ENCODE measurements at regions not wholly inside any gene's neighbourhood (a gene's known extent, or its start where the extent isn't known, plus 50 kb on each side); places are given as distances from the start of the nearest gene placed in this dataset.
"Not testable (repeated sequence)": the region's sequence is repeated elsewhere in the genome, so short reads cannot be mapped to it uniquely, and the experiment has no call there.

DNA sequence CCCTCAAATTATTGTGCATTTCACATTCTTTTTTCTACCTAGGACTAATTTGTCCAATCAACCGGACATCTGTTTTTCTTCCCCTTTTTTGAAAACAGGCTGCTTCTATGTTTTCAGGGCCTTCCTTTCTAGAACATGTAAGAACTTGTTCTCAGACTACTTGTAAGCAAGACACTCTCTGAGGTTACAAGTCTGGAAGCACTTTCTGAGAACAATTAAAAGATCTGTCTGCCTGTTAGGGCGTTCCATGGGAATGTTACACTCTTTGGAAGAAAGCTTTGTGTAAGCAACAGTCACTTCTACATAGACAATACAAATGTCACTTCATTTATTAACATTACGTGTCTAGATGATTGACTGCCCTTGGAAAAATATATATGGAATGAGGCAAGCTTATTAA, 50.9 kb upstream of the HSPB3 start:
- intact Hi-C loops (cut with DNase I, micrococcal nuclease), result no loop called here
- H3K4me1 Mint-ChIP-seq, result no peaks in the 10 kb centered on the region
- CTCF ChIA-PET, result interaction anchor here (0.6 to 2.0 kb wide), 3 partner anchors 12 to 162 kb away, joined by 3 to 8 read pairs (median 3); no protein-coding TSS in a partner anchor
- peaks cover 1% of the 10 kb centered on the region for H3K27me3 Mint-ChIP-seq
- ATAC-seq (no peak), DNase-seq (no peak)
- no peak overlapping the region for H3K4me3 Mint-ChIP-seq
- H3K9me3 Mint-ChIP-seq (ENCODE audit: low read depth), result no peaks in the 10 kb centered on the region
- no peaks in the 10 kb centered on the region for H3K36me3 Mint-ChIP-seq (ENCODE audit: low read depth)
- POLR2A ChIA-PET, result no interaction called here
- H3K27ac Mint-ChIP-seq, result no peak overlapping the region

GRCh38 chr5:54403885-54404416, 51.5 kb upstream of the HSPB3 start:
- DNase-seq, result no peak
- POLR2A ChIA-PET, result interaction anchor here (0.6 kb wide), 2 partner anchors 71 to 527 kb away, joined by 3 to 4 read pairs; no protein-coding TSS in a partner anchor
- no peaks in the 10 kb centered on the region for H3K4me1 Mint-ChIP-seq
- intact Hi-C loops (cut with DNase I, micrococcal nuclease), result no loop called here
- no peak overlapping the region for H3K27ac Mint-ChIP-seq
- no peaks in the 10 kb centered on the region for H3K36me3 Mint-ChIP-seq (ENCODE audit: low read depth)
- H3K27me3 Mint-ChIP-seq, result peaks cover 1% of the 10 kb centered on the region
- CTCF ChIA-PET, result interaction anchor here (1.9 to 2.0 kb wide), 2 partner anchors 8 to 16 kb away, joined by 8 read pairs; no protein-coding TSS in a partner anchor
- no peak for ATAC-seq
- no peaks in the 10 kb centered on the region for H3K9me3 Mint-ChIP-seq (ENCODE audit: low read depth)
- H3K4me3 Mint-ChIP-seq, result no peak overlapping the region

DNA sequence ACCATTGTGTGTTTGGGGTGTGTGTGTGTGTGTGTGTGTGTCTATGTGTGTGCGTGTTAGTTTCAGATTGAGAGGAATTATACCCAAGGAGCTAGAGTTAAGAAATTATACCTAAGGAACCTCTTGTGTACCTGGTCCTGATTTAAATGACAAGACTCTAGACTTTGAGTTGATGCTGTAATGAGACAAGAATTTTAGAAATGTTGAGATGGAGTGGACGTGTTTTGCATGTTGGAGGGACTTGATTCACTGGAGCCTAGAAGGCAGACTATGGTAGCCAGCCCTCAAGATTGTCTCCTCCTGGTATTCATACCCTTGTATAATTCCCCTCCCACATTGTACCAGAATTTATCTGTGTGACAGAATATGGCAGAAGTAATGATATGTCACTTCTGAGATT, 52.4 kb upstream of the HSPB3 start:
- no peak for DNase-seq
- ChIA-PET CTCF (interaction anchor here (0.6 to 2.0 kb wide), 3 partner anchors 9 to 25 kb away, joined by 3 to 8 read pairs (median 8); no protein-coding TSS in a partner anchor), POLR2A (no interaction called here)
- no peak overlapping the region for H3K27ac Mint-ChIP-seq
- no peak for ATAC-seq
- peaks cover 1% of the 10 kb centered on the region for H3K27me3 Mint-ChIP-seq
- H3K9me3 Mint-ChIP-seq (ENCODE audit: low read depth), result no peaks in the 10 kb centered on the region
- no peak overlapping the region for H3K4me3 Mint-ChIP-seq
- no peaks in the 10 kb centered on the region for H3K36me3 Mint-ChIP-seq (ENCODE audit: low read depth)
- intact Hi-C loops (cut with DNase I, micrococcal nuclease), result no loop called here
- H3K4me1 Mint-ChIP-seq, result no peaks in the 10 kb centered on the region

DNA sequence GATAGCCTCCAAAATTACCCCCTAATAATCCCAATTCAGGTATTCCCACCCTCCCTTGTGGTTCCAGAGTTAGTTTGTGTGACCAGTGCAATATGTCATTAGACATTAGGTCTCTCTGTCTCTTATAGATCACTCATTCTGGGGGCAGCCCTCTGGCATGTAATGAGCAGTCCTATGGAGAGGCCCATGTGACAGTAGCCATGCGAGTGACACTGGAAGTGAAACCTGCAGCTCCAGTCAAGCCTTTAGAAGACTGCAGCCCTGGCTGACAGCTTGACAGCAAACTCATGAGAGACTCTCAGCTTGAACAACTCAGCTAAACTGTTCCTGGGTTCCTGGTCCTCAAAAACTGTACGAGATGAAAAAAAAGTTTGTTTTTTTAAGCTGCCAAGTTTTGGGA, 54.0 kb upstream of the HSPB3 start:
- Mint-ChIP-seq H3K27ac (no peak overlapping the region), H3K36me3 (ENCODE audit: low read depth) (no peaks in the 10 kb centered on the region), H3K27me3 (peaks cover 1% of the 10 kb centered on the region), H3K4me3 (no peak overlapping the region), H3K4me1 (no peaks in the 10 kb centered on the region), H3K9me3 (ENCODE audit: low read depth) (no peaks in the 10 kb centered on the region)
- ATAC-seq, result no peak
- ChIA-PET POLR2A (no interaction called here), CTCF (no interaction called here)
- no peak for DNase-seq
- intact Hi-C loops (cut with DNase I, micrococcal nuclease), result no loop called here

DNA sequence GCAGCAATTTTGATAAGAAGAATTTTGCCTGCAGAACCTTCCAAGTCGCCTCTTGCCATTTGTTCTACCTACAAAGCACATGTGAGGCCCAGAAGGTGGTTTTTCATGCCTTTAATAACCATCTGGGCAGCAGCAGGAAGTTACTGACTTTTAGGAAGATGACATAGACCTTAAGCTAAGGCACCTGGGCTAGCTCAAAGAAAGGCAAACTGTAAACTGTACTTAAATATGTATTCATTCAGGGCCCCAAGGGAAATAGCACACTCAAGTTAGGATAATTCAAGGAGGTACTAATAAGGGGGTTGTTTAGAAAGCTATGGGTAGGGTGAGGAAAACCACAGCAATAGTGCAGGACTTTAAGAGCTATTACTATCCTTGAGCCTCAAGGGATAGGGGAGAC, 57.3 kb upstream of the HSPB3 start:
- no peak for DNase-seq
- H3K4me3 Mint-ChIP-seq, result no peak overlapping the region
- no peak overlapping the region for H3K27ac Mint-ChIP-seq
- H3K4me1 Mint-ChIP-seq, result no peaks in the 10 kb centered on the region
- no peaks in the 10 kb centered on the region for H3K36me3 Mint-ChIP-seq (ENCODE audit: low read depth)
- POLR2A ChIA-PET, result no interaction called here
- CTCF ChIA-PET, result interaction anchor here (0.7 kb wide), 1 partner anchor 13 kb away, joined by 3 read pairs; no protein-coding TSS in a partner anchor
- H3K27me3 Mint-ChIP-seq, result no peaks in the 10 kb centered on the region
- no peaks in the 10 kb centered on the region for H3K9me3 Mint-ChIP-seq (ENCODE audit: low read depth)
- ATAC-seq, result no peak
- intact Hi-C loops (cut with DNase I, micrococcal nuclease), result no loop called here

- no peak for DNase-seq
- Mint-ChIP-seq H3K36me3 (ENCODE audit: low read depth) (no peaks in the 10 kb centered on the region), H3K4me3 (no peak overlapping the region), H3K27me3 (no peaks in the 10 kb centered on the region), H3K27ac (no peak overlapping the region), H3K9me3 (ENCODE audit: low read depth) (peaks cover 3% of the 10 kb centered on the region), H3K4me1 (no peaks in the 10 kb centered on the region)
- ATAC-seq, result no peak
- POLR2A ChIA-PET, result no interaction called here
- CTCF ChIA-PET, result no interaction called here
- intact Hi-C loops (cut with DNase I, micrococcal nuclease), result no loop called here
These were observed 58.1 kb upstream of the HSPB3 start for GRCh38 chr5:54397420-54397819.

DNA sequence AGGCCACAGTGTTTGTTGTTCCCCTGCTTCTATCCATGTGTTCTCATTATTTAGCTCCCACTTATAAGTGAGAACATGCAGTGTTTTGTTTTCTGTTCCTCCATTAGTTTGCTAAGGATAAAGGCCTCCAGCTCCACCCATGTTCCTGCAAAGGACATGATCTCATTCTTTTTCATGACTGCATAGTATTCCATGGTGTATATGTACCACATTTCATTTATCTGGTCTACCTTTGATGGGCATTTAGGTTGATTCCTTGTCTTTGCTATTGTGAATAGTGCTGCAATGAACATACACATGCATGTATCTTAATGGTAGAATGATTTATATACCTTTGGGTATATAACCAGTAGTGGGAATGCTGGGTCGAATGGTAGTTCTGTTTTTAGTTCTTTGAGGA, 62.5 kb upstream of the HSPB3 start:
- H3K36me3 Mint-ChIP-seq (ENCODE audit: low read depth); intact Hi-C loops (cut with DNase I, micrococcal nuclease); H3K27ac Mint-ChIP-seq; H3K27me3 Mint-ChIP-seq; CTCF ChIA-PET; H3K4me3 Mint-ChIP-seq; DNase-seq; H3K4me1 Mint-ChIP-seq; H3K9me3 Mint-ChIP-seq (ENCODE audit: low read depth); POLR2A ChIA-PET; ATAC-seq: not testable (repeated sequence)

DNA sequence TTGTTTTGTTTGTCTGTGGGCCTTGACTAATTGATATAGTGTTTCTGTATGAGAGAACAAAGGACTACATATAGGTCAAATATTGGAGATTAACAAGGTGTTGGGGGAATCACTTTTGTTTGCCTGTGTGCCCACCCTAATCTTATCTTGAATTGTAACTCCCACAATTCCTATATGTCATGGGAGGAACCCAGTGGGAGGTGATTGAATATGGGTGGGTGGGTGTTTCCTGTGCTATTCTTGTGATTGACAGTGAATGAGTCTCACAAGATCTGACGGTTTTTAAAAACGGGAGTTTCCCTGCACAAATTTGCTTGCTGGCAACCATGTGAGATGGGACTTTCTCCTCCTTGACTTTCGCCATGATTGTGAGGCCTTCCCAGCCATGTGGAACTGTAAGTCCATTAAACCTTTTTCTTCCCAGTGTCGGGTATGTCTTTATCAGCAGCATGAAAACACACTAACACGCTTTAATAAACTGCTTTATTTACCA, 64.9 kb upstream of the HSPB3 start:
- Mint-ChIP-seq H3K27ac (no peak overlapping the region), H3K36me3 (ENCODE audit: low read depth) (no peaks in the 10 kb centered on the region), H3K27me3 (peaks cover 2% of the 10 kb centered on the region), H3K4me3 (no peak overlapping the region), H3K9me3 (ENCODE audit: low read depth) (peaks cover 3% of the 10 kb centered on the region), H3K4me1 (peaks cover 10% of the 10 kb centered on the region)
- intact Hi-C loops (cut with DNase I, micrococcal nuclease), result no loop called here
- ATAC-seq, result no peak
- ChIA-PET CTCF (no interaction called here), POLR2A (no interaction called here)
- no peak for DNase-seq

DNA sequence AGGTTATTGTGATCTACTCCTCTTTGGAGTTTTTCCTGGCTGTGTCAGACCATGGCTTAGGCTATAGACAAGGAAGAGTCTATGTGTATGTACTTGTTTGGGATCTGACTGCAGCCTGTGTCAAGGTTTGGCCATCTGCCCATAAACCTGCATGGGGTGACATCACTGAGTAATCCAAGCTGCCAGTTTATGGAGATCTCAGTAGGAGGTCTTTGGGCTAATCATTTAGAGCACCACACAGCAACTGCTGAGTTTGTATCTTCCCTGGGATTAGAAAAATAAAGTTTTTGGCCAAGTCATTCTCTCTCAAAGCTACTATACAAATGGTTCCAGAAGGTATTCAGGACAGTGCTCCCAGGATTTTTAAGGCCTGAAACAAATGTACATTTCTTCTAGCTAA, 65.5 kb upstream of the HSPB3 start:
- no peak for ATAC-seq
- POLR2A ChIA-PET, result no interaction called here

DNA sequence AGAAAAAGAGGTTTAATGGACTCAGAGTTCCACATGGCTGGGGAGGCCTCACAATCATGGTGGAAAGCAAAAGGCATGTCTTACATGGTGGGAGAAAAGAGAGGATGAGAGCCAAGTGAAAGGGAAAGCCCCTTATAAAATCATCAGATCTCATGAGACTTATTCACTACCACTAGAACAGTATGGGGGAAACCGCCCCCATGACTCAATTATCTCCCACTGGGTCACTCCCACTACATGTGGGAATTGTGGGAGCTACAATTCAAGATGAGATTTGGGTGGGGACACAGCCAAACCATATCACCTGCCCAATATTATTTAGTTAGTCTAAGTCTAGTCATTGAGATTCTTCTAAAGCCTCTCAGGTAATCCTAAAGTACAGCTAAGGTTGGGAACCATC, 66.1 kb upstream of the HSPB3 start:
- H3K27me3 Mint-ChIP-seq; H3K4me3 Mint-ChIP-seq; ATAC-seq; CTCF ChIA-PET; H3K9me3 Mint-ChIP-seq (ENCODE audit: low read depth); H3K27ac Mint-ChIP-seq; DNase-seq; POLR2A ChIA-PET; intact Hi-C loops (cut with DNase I, micrococcal nuclease); H3K36me3 Mint-ChIP-seq (ENCODE audit: low read depth): not testable (repeated sequence)
- peaks cover 10% of the 10 kb centered on the region for H3K4me1 Mint-ChIP-seq

More for the DNA sequence above, 65.5 kb upstream of the HSPB3 start:
- Mint-ChIP-seq H3K36me3 (ENCODE audit: low read depth) (no peaks in the 10 kb centered on the region), H3K4me1 (peaks cover 10% of the 10 kb centered on the region), H3K27ac (no peak overlapping the region), H3K27me3 (peaks cover 2% of the 10 kb centered on the region), H3K4me3 (no peak overlapping the region), H3K9me3 (ENCODE audit: low read depth) (peaks cover 3% of the 10 kb centered on the region)
- DNase-seq, result no peak
- CTCF ChIA-PET, result no interaction called here
- intact Hi-C loops (cut with DNase I, micrococcal nuclease), result no loop called here

DNA sequence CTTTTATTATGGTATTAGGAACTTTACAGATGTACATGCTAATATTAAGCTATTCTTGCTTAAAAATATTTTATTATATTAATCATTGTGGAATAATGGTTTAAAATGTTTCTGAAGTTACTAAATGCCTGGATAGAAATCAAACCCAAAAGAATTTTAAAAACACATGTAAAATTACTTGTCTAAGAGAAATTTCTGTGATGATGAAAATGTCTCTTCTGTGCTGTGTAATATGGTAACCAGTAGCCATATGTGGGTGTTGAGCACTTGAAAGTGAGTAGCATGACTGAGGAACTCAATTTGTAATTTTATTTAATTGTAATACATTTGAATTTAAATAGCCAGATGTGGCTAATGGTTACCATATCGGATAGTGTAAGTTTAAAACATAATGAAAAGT, 66.7 kb upstream of the HSPB3 start:
- no peaks in the 10 kb centered on the region for H3K36me3 Mint-ChIP-seq (ENCODE audit: low read depth)
- no peak overlapping the region for H3K4me3 Mint-ChIP-seq
- POLR2A ChIA-PET, result no interaction called here
- intact Hi-C loops (cut with DNase I, micrococcal nuclease), result no loop called here
- ATAC-seq, result no peak
- H3K27ac Mint-ChIP-seq, result no peak overlapping the region
- peaks cover 10% of the 10 kb centered on the region for H3K4me1 Mint-ChIP-seq
- CTCF ChIA-PET, result no interaction called here
- no peak for DNase-seq
- H3K27me3 Mint-ChIP-seq, result peaks cover 2% of the 10 kb centered on the region
- peaks cover 3% of the 10 kb centered on the region for H3K9me3 Mint-ChIP-seq (ENCODE audit: low read depth)

DNA sequence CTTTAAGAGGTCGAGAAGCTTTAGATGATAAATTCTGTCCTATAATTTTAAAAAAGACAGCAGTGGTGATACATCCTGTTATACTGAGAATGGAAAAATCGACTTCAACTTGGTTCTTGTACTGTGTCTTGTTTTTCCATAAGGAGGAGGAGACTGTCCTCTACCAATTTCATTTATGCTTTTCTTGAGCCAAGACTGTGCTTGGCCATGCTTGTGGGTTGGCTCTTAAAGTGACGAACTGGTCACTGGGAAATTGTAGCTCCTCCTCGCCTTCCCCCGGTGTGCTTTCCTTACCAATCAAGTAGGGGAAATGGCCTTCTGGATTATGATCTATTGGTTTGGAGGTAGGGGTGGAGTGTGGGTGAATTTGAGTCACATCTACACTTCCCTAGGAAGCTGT, 67.1 kb upstream of the HSPB3 start:
- DNase-seq (no peak), ATAC-seq (peak; percentile 53)
- peaks cover 2% of the 10 kb centered on the region for H3K27me3 Mint-ChIP-seq
- no peak overlapping the region for H3K4me3 Mint-ChIP-seq
- ChIA-PET POLR2A (no interaction called here), CTCF (no interaction called here)
- peaks cover 3% of the 10 kb centered on the region for H3K9me3 Mint-ChIP-seq (ENCODE audit: low read depth)
- H3K27ac Mint-ChIP-seq, result peak overlapping the region; percentile 43
- H3K36me3 Mint-ChIP-seq (ENCODE audit: low read depth), result no peaks in the 10 kb centered on the region
- H3K4me1 Mint-ChIP-seq, result peaks cover 10% of the 10 kb centered on the region
- intact Hi-C loops (cut with DNase I, micrococcal nuclease), result no loop called here
